ENCODE measurements at regions not wholly inside any gene's neighbourhood (a gene's known extent, or its start where the extent isn't known, plus 50 kb on each side); places are given as distances from the start of the nearest gene placed in this dataset.
A peak's percentile ranks its signal among the peaks of the same experiment; 100 is the strongest.

DNA sequence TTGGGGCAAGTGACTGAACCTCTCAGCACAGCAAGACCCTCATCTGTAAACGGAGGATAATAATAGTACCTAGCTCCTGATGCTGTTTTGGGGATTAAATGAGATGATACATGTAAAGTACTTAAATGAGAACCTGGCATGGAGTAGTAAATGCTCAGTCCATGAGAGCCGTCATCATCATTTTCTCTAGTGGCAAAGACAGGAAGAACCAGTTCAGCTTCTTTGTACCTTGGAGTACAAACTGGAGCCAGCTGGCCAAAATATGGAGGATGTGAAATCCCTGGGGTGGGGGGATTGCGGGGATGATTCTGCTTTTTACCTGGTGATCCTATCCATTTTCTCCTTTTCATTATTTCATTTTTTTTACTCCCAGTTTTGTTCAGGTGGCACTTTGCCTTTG lies 204.2 kb upstream of the LRRN1 start:
- TF ChIP-seq, protein P1, sequence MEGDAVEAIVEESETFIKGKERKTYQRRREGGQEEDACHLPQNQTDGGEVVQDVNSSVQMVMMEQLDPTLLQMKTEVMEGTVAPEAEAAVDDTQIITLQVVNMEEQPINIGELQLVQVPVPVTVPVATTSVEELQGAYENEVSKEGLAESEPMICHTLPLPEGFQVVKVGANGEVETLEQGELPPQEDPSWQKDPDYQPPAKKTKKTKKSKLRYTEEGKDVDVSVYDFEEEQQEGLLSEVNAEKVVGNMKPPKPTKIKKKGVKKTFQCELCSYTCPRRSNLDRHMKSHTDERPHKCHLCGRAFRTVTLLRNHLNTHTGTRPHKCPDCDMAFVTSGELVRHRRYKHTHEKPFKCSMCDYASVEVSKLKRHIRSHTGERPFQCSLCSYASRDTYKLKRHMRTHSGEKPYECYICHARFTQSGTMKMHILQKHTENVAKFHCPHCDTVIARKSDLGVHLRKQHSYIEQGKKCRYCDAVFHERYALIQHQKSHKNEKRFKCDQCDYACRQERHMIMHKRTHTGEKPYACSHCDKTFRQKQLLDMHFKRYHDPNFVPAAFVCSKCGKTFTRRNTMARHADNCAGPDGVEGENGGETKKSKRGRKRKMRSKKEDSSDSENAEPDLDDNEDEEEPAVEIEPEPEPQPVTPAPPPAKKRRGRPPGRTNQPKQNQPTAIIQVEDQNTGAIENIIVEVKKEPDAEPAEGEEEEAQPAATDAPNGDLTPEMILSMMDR (IDR thresholded peaks at IDR 0.05; ENCODE audit: low read depth, low read length): no peak

DNA sequence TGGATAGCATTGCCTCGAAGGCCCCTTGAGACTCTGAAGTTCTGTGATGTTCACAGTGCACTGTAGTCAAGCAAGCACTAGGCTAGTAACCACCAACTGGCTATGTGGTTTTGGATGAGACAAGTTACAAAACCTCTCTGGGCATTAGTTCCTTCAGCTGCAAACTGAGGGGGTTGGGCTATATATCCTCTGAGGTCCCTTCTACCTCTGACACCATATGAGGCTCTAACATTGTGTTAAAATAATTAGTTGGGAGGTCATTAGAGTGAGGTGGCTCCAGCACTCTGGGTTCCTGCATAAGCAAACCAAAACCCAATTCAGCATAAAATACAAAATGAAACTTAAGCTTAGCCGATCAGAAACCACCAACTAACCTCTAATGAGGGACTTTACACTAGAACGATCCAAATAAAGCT lies 209.5 kb upstream of the LRRN1 start:
- in situ Hi-C loops (cut with HindIII; ENCODE audit: low sequenced_read_pairs): no loop called here
- DNase-seq (ENCODE audit: low read depth, low spot score): no peak
- no peak overlapping the region for H3K4me3 ChIP-seq (ENCODE audit: low read depth, low read length)
- TF ChIP-seq, protein P1 (IDR thresholded peaks at IDR 0.05; ENCODE audit: low read depth, low read length): no peak

More for the DNA sequence above, 204.2 kb upstream of the LRRN1 start:
- in situ Hi-C loops (cut with HindIII; ENCODE audit: low sequenced_read_pairs): no loop called here
- no peak overlapping the region for H3K4me3 ChIP-seq (ENCODE audit: low read depth, low read length)
- DNase-seq (ENCODE audit: low read depth, low spot score): no peak

DNA sequence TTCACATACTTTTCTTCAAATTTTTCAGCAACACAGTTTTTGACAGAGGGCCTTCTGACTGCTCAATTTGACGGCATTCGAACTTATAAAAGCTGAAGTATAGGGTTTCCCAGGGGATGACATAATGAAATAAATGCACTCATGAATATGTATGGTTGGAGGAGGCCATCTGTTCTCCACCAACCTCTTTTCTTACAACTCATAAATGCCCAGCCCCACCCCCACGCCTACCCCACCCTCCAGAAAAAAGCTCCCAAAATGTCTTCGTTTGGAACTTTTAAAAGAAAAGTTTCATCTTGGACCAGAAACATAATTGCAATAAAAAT lies 211.6 kb upstream of the LRRN1 start:
- DNase-seq (ENCODE audit: low read depth, low spot score): no peak
- in situ Hi-C loops (cut with HindIII; ENCODE audit: low sequenced_read_pairs): no loop called here
- no peak overlapping the region for H3K4me3 ChIP-seq (ENCODE audit: low read depth, low read length)
- TF ChIP-seq, protein P1 (IDR thresholded peaks at IDR 0.05; ENCODE audit: low read depth, low read length): no peak

DNA sequence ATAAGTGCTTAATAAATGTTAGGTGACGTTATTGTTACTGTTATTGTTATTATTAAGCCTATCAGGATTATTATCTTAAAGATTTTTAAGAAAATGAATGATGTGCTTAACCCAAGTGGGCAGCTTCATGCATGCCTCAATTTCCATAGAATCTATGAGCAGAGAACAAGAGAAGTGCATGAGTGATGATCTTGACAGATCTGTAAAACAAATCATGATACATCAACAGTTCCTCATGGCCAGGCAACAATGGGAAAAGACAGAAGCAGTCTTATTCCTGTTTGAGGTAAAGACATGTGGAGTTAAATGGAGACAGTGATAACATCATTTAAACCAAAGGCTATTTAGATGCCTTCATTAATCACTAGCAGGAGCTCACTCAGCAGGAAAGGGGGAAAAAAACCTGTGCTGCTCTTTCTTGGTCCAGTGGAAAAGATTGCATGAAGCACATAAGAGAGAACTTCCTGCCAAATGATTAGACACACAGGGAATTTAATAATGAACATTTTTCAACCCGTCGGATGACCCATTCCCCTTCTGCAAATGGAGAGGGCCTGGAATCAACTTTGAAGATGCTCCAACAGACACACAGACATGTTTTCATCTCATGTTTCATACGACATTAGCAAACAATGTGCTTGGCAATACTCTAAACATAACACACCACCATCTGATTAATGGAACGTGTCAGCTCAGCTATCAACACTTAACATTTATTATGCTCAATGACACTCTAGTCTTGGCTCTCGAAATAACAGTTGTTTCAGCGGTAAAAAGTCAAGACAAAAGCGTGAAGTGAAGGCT lies 212.2 kb upstream of the LRRN1 start:
- peak; percentile 1 for DNase-seq (ENCODE audit: low read depth, low spot score)
- TF ChIP-seq, protein P1 (IDR thresholded peaks at IDR 0.05; ENCODE audit: low read depth, low read length): no peak
- H3K4me3 ChIP-seq (ENCODE audit: low read depth, low read length): no peak overlapping the region
- in situ Hi-C loops (cut with HindIII; ENCODE audit: low sequenced_read_pairs): no loop called here

DNA sequence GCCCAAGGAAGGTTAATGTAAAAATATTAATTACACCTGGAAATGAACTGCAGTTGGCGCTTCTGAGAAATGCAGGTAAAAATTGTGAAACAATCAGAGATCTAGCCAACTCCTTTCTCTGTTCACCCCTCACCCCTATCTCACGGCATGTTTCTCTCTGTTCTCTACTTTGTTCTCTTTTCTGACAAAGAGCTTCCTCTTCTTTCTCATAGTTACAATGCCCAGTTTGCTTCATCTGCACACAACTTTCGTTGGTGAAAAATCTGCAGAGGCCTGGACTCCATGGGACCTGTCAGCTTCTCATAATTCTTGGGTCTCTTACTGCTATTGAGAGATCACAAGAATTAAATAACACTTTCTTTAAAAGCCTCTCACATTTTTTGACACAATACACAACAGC lies 212.9 kb upstream of the LRRN1 start:
- in situ Hi-C loops (cut with HindIII; ENCODE audit: low sequenced_read_pairs): no loop called here
- no peak overlapping the region for H3K4me3 ChIP-seq (ENCODE audit: low read depth, low read length)
- TF ChIP-seq, protein P1 (IDR thresholded peaks at IDR 0.05; ENCODE audit: low read depth, low read length): no peak
- DNase-seq (ENCODE audit: low read depth, low spot score): no peak

DNA sequence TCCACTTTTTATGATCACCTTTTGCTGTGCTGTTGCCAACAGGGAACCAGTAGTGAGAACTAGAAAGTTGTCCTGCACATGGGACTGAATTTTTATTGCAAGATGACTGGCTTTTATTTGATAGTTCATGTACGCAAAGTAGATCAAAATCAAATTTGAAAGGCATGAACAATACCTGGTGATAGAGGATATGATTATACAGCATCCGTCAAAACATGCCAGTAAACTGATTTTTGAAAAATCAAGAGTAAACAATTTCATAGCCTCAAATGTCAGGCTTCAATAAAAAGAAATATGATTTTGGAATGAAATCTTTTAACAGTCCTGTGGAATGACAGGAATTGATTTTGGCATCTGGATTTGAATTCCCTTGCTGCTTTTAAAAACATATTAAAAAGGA lies 219.6 kb upstream of the LRRN1 start:
- TF ChIP-seq, protein P1 (IDR thresholded peaks at IDR 0.05; ENCODE audit: low read depth, low read length): no peak
- in situ Hi-C loops (cut with HindIII; ENCODE audit: low sequenced_read_pairs): no loop called here
- DNase-seq (ENCODE audit: low read depth, low spot score): no peak
- H3K4me3 ChIP-seq (ENCODE audit: low read depth, low read length): no peak overlapping the region
